ENCODE measurements at regions not wholly inside any gene's neighbourhood (a gene's known extent, or its start where the extent isn't known, plus 50 kb on each side); places are given as distances from the start of the nearest gene placed in this dataset.
A peak's percentile ranks its signal among the peaks of the same experiment; 100 is the strongest.

GRCh38 chr4:81557306-81557705 is 85.6 kb upstream of the RASGEF1B start:
- Histone ChIP-seq H3K9me3 (no peaks in the 10 kb centered on the region), H3K36me3 (no peaks in the 10 kb centered on the region), H3K27ac (no peak overlapping the region), H3K4me1 (peaks cover 10% of the 10 kb centered on the region), H3K27me3 (ENCODE audit: low read depth) (no peaks in the 10 kb centered on the region), H3K4me3 (no peak overlapping the region)
- intact Hi-C loops (cut with DNase I) = no loop called here
- no peak for TF ChIP-seq CTCF (IDR thresholded peaks at IDR 0.05)
- DNase-seq (no peak), ATAC-seq (no peak)

GRCh38 chr4:81555489-81555888 is 83.8 kb upstream of the RASGEF1B start:
- DNase-seq = no peak
- peaks cover 10% of the 10 kb centered on the region for H3K4me1 ChIP-seq
- H3K9me3 ChIP-seq = no peaks in the 10 kb centered on the region
- intact Hi-C loops (cut with DNase I) = no loop called here
- TF ChIP-seq CTCF (IDR thresholded peaks at IDR 0.05) = no peak
- H3K4me3 ChIP-seq = no peak overlapping the region
- no peak overlapping the region for H3K27ac ChIP-seq
- H3K36me3 ChIP-seq = no peaks in the 10 kb centered on the region
- H3K27me3 ChIP-seq (ENCODE audit: low read depth) = no peaks in the 10 kb centered on the region
- no peak for ATAC-seq

GRCh38 chr4:81552086-81552485 is 80.4 kb upstream of the RASGEF1B start:
- Histone ChIP-seq H3K36me3 (no peaks in the 10 kb centered on the region), H3K4me3 (no peak overlapping the region), H3K4me1 (peaks cover 10% of the 10 kb centered on the region), H3K27ac (no peak overlapping the region), H3K27me3 (ENCODE audit: low read depth) (no peaks in the 10 kb centered on the region), H3K9me3 (no peaks in the 10 kb centered on the region)
- intact Hi-C loops (cut with DNase I) = no loop called here
- DNase-seq = no peak
- TF ChIP-seq CTCF (IDR thresholded peaks at IDR 0.05) = no peak
- ATAC-seq = no peak

GRCh38 chr4:81550388-81550859 is 78.7 kb upstream of the RASGEF1B start:
- Histone ChIP-seq H3K9me3 (no peaks in the 10 kb centered on the region), H3K4me3 (no peak overlapping the region), H3K4me1 (peaks cover 10% of the 10 kb centered on the region), H3K36me3 (no peaks in the 10 kb centered on the region), H3K27me3 (ENCODE audit: low read depth) (no peaks in the 10 kb centered on the region), H3K27ac (peak overlapping the region; percentile 25)
- no peak for DNase-seq
- peak; percentile 19 to 42 for ATAC-seq
- intact Hi-C loops (cut with DNase I) = no loop called here
- TF ChIP-seq CTCF (IDR thresholded peaks at IDR 0.05) = no peak

- no peak for DNase-seq
- intact Hi-C loops (cut with DNase I) = no loop called here
Observed at GRCh38 chr4:81549984-81550383, 78.3 kb upstream of the RASGEF1B start.

More at GRCh38 chr4:81549984-81550383, 78.3 kb upstream of the RASGEF1B start:
- ATAC-seq = peak in 1 of 2 donors; percentile 43
- H3K27ac ChIP-seq = peak overlapping the region; percentile 25
- TF ChIP-seq CTCF (IDR thresholded peaks at IDR 0.05) = no peak
- H3K9me3 ChIP-seq = no peaks in the 10 kb centered on the region
- H3K27me3 ChIP-seq (ENCODE audit: low read depth) = no peaks in the 10 kb centered on the region
- peaks cover 10% of the 10 kb centered on the region for H3K4me1 ChIP-seq
- H3K4me3 ChIP-seq = no peak overlapping the region
- H3K36me3 ChIP-seq = no peaks in the 10 kb centered on the region
